ENCODE measurements at regions not wholly inside any gene's neighbourhood (a gene's known extent, or its start where the extent isn't known, plus 50 kb on each side); places are given as distances from the start of the nearest gene placed in this dataset.

GRCh38 chr7:18290223-18290622, 205.3 kb upstream of the HDAC9 start:
- no peak overlapping the region for H3K4me3 ChIP-seq (ENCODE audit: low read depth in 1 of 3, low read length in 3 of 3)
- H3K9me3 ChIP-seq (ENCODE audit: control insufficient read depth in 2 of 2, insufficient read depth in 1 of 2, low read depth in 1 of 2, low read length in 1 of 2) = no peaks in the 10 kb centered on the region
- no peak overlapping the region for H3K27ac ChIP-seq (ENCODE audit: low read depth in 1 of 3, low read length in 2 of 3)
- no peaks in the 10 kb centered on the region for H3K36me3 ChIP-seq (ENCODE audit: control insufficient read depth in 3 of 3, insufficient read depth in 2 of 3, low read depth in 1 of 3, low read length in 3 of 3)
- DNase-seq (peak in 1 of 2 donors; percentile 9), FAIRE-seq (no peak)
- no peaks in the 10 kb centered on the region for H3K27me3 ChIP-seq (ENCODE audit: control insufficient read depth in 3 of 3, insufficient read depth in 3 of 3, low read length in 3 of 3)
- WGBS, 3 donors = 41 to 54% (median 48%) methylated on average over 5 of the region's 5 CpGs
- no peaks in the 10 kb centered on the region for H3K4me1 ChIP-seq (ENCODE audit: control insufficient read depth in 3 of 3, insufficient read depth in 2 of 3, low read depth in 1 of 3, low read length in 2 of 3)

DNA sequence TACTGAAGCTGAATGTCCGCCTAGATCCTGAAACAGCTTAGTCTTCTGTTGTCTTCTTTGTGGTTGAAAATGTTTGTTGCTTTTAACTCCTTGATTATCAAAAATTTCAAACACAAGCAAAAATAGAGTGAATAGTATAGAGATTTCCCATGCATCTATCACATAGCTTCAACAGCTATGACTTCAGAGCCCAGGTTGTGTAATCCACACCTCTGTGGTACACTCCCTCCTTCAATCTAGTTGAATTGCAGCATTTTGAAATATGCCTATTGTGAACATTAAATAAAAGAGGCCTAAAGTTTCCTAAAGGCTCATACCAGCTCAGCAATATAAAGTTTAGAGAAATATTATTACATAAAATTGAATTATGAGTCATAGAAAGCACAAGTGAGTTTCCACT, 204.7 kb upstream of the HDAC9 start:
- no peak for FAIRE-seq
- Histone ChIP-seq H3K9me3 (ENCODE audit: control insufficient read depth in 2 of 2, insufficient read depth in 1 of 2, low read depth in 1 of 2, low read length in 1 of 2) (no peaks in the 10 kb centered on the region), H3K4me3 (ENCODE audit: low read depth in 1 of 3, low read length in 3 of 3) (no peak overlapping the region), H3K36me3 (ENCODE audit: control insufficient read depth in 3 of 3, insufficient read depth in 2 of 3, low read depth in 1 of 3, low read length in 3 of 3) (no peaks in the 10 kb centered on the region), H3K27me3 (ENCODE audit: control insufficient read depth in 3 of 3, insufficient read depth in 3 of 3, low read length in 3 of 3) (no peaks in the 10 kb centered on the region), H3K27ac (ENCODE audit: low read depth in 1 of 3, low read length in 2 of 3) (no peak overlapping the region), H3K4me1 (ENCODE audit: control insufficient read depth in 3 of 3, insufficient read depth in 2 of 3, low read depth in 1 of 3, low read length in 2 of 3) (no peaks in the 10 kb centered on the region)
- DNase-seq = no peak
- 74 to 84% (median 75%) methylated on average over 1 of the region's 1 CpG for WGBS, 3 donors

- H3K4me3 ChIP-seq (ENCODE audit: low read depth in 1 of 3, low read length in 3 of 3) = no peak overlapping the region
- no peaks in the 10 kb centered on the region for H3K9me3 ChIP-seq (ENCODE audit: control insufficient read depth in 2 of 2, insufficient read depth in 1 of 2, low read depth in 1 of 2, low read length in 1 of 2)
- no peaks in the 10 kb centered on the region for H3K36me3 ChIP-seq (ENCODE audit: control insufficient read depth in 3 of 3, insufficient read depth in 2 of 3, low read depth in 1 of 3, low read length in 3 of 3)
- no peak for DNase-seq
- no peak overlapping the region for H3K27ac ChIP-seq (ENCODE audit: low read depth in 1 of 3, low read length in 2 of 3)
- no peak for FAIRE-seq
- no peaks in the 10 kb centered on the region for H3K27me3 ChIP-seq (ENCODE audit: control insufficient read depth in 3 of 3, insufficient read depth in 3 of 3, low read length in 3 of 3)
- 60 to 77% (median 63%) methylated on average over 2 of the region's 2 CpGs for WGBS, 3 donors
- no peaks in the 10 kb centered on the region for H3K4me1 ChIP-seq (ENCODE audit: control insufficient read depth in 3 of 3, insufficient read depth in 2 of 3, low read depth in 1 of 3, low read length in 2 of 3)
These were observed 203.0 kb upstream of the HDAC9 start for GRCh38 chr7:18292584-18292983.

GRCh38 chr7:18293759-18294158, 201.8 kb upstream of the HDAC9 start:
- H3K4me1 ChIP-seq (ENCODE audit: control insufficient read depth in 3 of 3, insufficient read depth in 2 of 3, low read depth in 1 of 3, low read length in 2 of 3) = no peaks in the 10 kb centered on the region
- no peak overlapping the region for H3K27ac ChIP-seq (ENCODE audit: low read depth in 1 of 3, low read length in 2 of 3)
- DNase-seq = no peak
- no peaks in the 10 kb centered on the region for H3K36me3 ChIP-seq (ENCODE audit: control insufficient read depth in 3 of 3, insufficient read depth in 2 of 3, low read depth in 1 of 3, low read length in 3 of 3)
- no peaks in the 10 kb centered on the region for H3K27me3 ChIP-seq (ENCODE audit: control insufficient read depth in 3 of 3, insufficient read depth in 3 of 3, low read length in 3 of 3)
- FAIRE-seq = no peak
- no peak overlapping the region for H3K4me3 ChIP-seq (ENCODE audit: low read depth in 1 of 3, low read length in 3 of 3)
- H3K9me3 ChIP-seq (ENCODE audit: control insufficient read depth in 2 of 2, insufficient read depth in 1 of 2, low read depth in 1 of 2, low read length in 1 of 2) = no peaks in the 10 kb centered on the region
- WGBS, 3 donors = 87 to 94% (median 91%) methylated on average over 2 of the region's 2 CpGs

DNA sequence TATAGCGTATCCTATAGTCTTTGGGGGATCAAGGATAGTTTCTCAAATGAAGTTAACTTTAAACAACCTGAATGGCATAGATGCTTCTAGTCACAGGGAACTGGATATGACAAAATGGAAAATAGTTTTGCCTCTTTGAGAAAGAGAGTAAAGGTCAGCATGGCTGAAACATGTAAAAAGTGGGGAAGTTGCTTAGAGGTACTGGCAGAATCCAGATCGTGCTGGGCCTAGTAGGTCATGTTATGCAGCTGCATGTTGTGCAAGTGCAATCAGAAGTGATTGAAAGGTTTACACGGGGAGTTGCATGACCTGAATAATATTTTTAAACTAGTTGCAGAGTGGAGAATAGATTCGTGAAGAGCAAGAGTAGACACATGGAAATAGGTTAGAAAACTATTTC, 201.1 kb upstream of the HDAC9 start:
- 80 to 85% (median 84%) methylated on average over 4 of the region's 4 CpGs for WGBS, 3 donors
- H3K27me3 ChIP-seq (ENCODE audit: control insufficient read depth in 3 of 3, insufficient read depth in 3 of 3, low read length in 3 of 3) = no peaks in the 10 kb centered on the region
- no peak for FAIRE-seq

GRCh38 chr7:18295781-18296423, 199.6 kb upstream of the HDAC9 start:
- Histone ChIP-seq H3K4me1 (ENCODE audit: control insufficient read depth in 3 of 3, insufficient read depth in 2 of 3, low read depth in 1 of 3, low read length in 2 of 3) (no peaks in the 10 kb centered on the region), H3K9me3 (ENCODE audit: control insufficient read depth in 2 of 2, insufficient read depth in 1 of 2, low read depth in 1 of 2, low read length in 1 of 2) (no peaks in the 10 kb centered on the region), H3K27me3 (ENCODE audit: control insufficient read depth in 3 of 3, insufficient read depth in 3 of 3, low read length in 3 of 3) (no peaks in the 10 kb centered on the region), H3K4me3 (ENCODE audit: low read depth in 1 of 3, low read length in 3 of 3) (no peak overlapping the region), H3K27ac (ENCODE audit: low read depth in 1 of 3, low read length in 2 of 3) (no peak overlapping the region), H3K36me3 (ENCODE audit: control insufficient read depth in 3 of 3, insufficient read depth in 2 of 3, low read depth in 1 of 3, low read length in 3 of 3) (no peaks in the 10 kb centered on the region)
- no peak for FAIRE-seq
- WGBS, 3 donors = 51 to 74% (median 60%) methylated on average over 3 of the region's 3 CpGs
- no peak for DNase-seq

More for the DNA sequence above, 201.1 kb upstream of the HDAC9 start:
- H3K4me3 ChIP-seq (ENCODE audit: low read depth in 1 of 3, low read length in 3 of 3) = no peak overlapping the region
- DNase-seq = no peak
- no peaks in the 10 kb centered on the region for H3K9me3 ChIP-seq (ENCODE audit: control insufficient read depth in 2 of 2, insufficient read depth in 1 of 2, low read depth in 1 of 2, low read length in 1 of 2)
- no peak overlapping the region for H3K27ac ChIP-seq (ENCODE audit: low read depth in 1 of 3, low read length in 2 of 3)
- no peaks in the 10 kb centered on the region for H3K36me3 ChIP-seq (ENCODE audit: control insufficient read depth in 3 of 3, insufficient read depth in 2 of 3, low read depth in 1 of 3, low read length in 3 of 3)
- no peaks in the 10 kb centered on the region for H3K4me1 ChIP-seq (ENCODE audit: control insufficient read depth in 3 of 3, insufficient read depth in 2 of 3, low read depth in 1 of 3, low read length in 2 of 3)

DNA sequence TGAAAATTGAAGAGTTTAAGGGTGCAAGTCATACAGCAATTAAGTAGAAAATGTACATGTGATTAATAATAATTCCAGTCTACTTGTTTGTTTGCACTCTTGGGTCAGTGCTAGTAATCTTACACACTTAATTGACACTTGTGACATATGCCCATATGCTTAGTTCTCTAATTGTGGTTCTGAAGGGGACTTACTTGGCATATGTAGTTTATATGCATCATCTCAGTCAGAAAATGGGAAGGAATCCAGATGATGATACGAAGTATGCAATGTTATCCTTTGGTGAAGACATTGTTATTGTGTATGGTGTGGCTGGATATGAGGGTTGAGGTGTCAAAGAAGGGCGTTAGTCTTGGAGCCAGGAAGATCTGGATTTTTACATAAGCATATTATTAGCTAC, 193.5 kb upstream of the HDAC9 start:
- Histone ChIP-seq H3K27ac (ENCODE audit: low read depth in 1 of 3, low read length in 2 of 3) (no peak overlapping the region), H3K9me3 (ENCODE audit: control insufficient read depth in 2 of 2, insufficient read depth in 1 of 2, low read depth in 1 of 2, low read length in 1 of 2) (no peaks in the 10 kb centered on the region), H3K4me3 (ENCODE audit: low read depth in 1 of 3, low read length in 3 of 3) (no peak overlapping the region), H3K36me3 (ENCODE audit: control insufficient read depth in 3 of 3, insufficient read depth in 2 of 3, low read depth in 1 of 3, low read length in 3 of 3) (no peaks in the 10 kb centered on the region), H3K27me3 (ENCODE audit: control insufficient read depth in 3 of 3, insufficient read depth in 3 of 3, low read length in 3 of 3) (no peaks in the 10 kb centered on the region), H3K4me1 (ENCODE audit: control insufficient read depth in 3 of 3, insufficient read depth in 2 of 3, low read depth in 1 of 3, low read length in 2 of 3) (no peaks in the 10 kb centered on the region)
- WGBS, 3 donors = 68 to 79% (median 73%) methylated on average over 2 of the region's 2 CpGs
- FAIRE-seq (no peak), DNase-seq (no peak)

DNA sequence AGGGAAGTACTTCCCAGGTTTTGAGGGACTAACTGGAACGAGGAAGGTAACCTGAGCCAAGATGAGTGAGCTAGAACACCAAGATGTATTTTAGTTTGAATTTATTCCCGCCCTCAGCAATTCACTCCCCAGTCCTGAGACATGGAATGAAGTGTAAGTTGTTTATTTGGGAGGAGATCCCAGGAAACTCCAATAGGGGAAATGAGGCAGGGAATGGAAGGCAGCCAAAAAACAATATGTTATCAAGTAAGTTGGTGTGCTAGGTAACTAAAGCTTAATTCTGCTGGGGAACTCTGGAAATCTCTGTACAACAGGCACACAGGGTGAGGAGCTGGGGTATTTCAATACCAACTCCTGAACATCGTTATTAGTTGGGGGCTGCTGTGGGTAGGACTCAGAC, 189.7 kb upstream of the HDAC9 start:
- WGBS, 3 donors = 59 to 61% (median 60%) methylated on average over 3 of the region's 3 CpGs
- DNase-seq (no peak), FAIRE-seq (no peak)
- Histone ChIP-seq H3K36me3 (ENCODE audit: control insufficient read depth in 3 of 3, insufficient read depth in 2 of 3, low read depth in 1 of 3, low read length in 3 of 3) (no peaks in the 10 kb centered on the region), H3K4me1 (ENCODE audit: control insufficient read depth in 3 of 3, insufficient read depth in 2 of 3, low read depth in 1 of 3, low read length in 2 of 3) (no peaks in the 10 kb centered on the region), H3K4me3 (ENCODE audit: low read depth in 1 of 3, low read length in 3 of 3) (no peak overlapping the region), H3K27ac (ENCODE audit: low read depth in 1 of 3, low read length in 2 of 3) (no peak overlapping the region), H3K9me3 (ENCODE audit: control insufficient read depth in 2 of 2, insufficient read depth in 1 of 2, low read depth in 1 of 2, low read length in 1 of 2) (no peaks in the 10 kb centered on the region), H3K27me3 (ENCODE audit: control insufficient read depth in 3 of 3, insufficient read depth in 3 of 3, low read length in 3 of 3) (no peaks in the 10 kb centered on the region)

DNA sequence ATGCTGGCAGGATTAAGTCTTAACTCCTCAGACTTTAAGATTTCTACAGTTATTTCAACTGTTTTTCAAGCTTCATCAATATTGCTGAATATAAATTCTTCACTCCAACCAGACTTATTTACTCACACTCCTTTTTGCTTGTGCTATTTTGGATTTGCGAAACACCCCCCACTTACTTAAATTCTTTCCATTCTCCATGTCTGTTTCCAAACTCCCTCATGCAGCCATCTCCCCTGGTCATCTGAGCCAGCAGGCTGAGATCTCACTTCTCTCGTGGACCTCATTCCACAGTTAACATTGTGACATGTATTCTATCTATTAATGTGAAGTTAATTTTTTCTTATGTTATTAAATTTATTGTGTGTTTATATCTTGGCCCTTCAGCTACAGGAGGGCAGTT, 188.9 kb upstream of the HDAC9 start:
- H3K36me3 ChIP-seq (ENCODE audit: control insufficient read depth in 3 of 3, insufficient read depth in 2 of 3, low read depth in 1 of 3, low read length in 3 of 3) = no peaks in the 10 kb centered on the region
- H3K4me3 ChIP-seq (ENCODE audit: low read depth in 1 of 3, low read length in 3 of 3) = no peak overlapping the region
- 85 to 87% (median 86%) methylated on average over 2 of the region's 2 CpGs for WGBS, 3 donors
- no peaks in the 10 kb centered on the region for H3K27me3 ChIP-seq (ENCODE audit: control insufficient read depth in 3 of 3, insufficient read depth in 3 of 3, low read length in 3 of 3)
- no peak for DNase-seq
- no peak overlapping the region for H3K27ac ChIP-seq (ENCODE audit: low read depth in 1 of 3, low read length in 2 of 3)
- H3K4me1 ChIP-seq (ENCODE audit: control insufficient read depth in 3 of 3, insufficient read depth in 2 of 3, low read depth in 1 of 3, low read length in 2 of 3) = no peaks in the 10 kb centered on the region
- no peaks in the 10 kb centered on the region for H3K9me3 ChIP-seq (ENCODE audit: control insufficient read depth in 2 of 2, insufficient read depth in 1 of 2, low read depth in 1 of 2, low read length in 1 of 2)
- FAIRE-seq = no peak
